A172 (cell line): ENCODE measurements at regions not wholly inside any gene's neighbourhood (a gene's known extent, or its start where the extent isn't known, plus 50 kb on each side); places are given as distances from the start of the nearest gene placed in this dataset.

ENCODE experiments used
- DNase-seq: peaks from one replicate; pipeline ENCODE4 v3.0.0-alpha.2; 2015; ENCODE audit warnings: low spot score

- no peak for DNase-seq
Observed at GRCh38 chr2:17070711-17071110, 405.1 kb upstream of the CYRIA start.

GRCh38 chr2:17069564-17069963 is 403.9 kb upstream of the CYRIA start:
- no peak for DNase-seq

- no peak for DNase-seq
Observed at GRCh38 chr2:17068021-17068420, 402.4 kb upstream of the CYRIA start.

- no peak for DNase-seq
Observed at GRCh38 chr2:17065536-17065935, 399.9 kb upstream of the CYRIA start.

- no peak for DNase-seq
Observed at GRCh38 chr2:17061028-17061427, 395.4 kb upstream of the CYRIA start.

GRCh38 chr2:17059458-17059857 is 393.8 kb upstream of the CYRIA start:
- peak; percentile 38 for DNase-seq

GRCh38 chr2:17058772-17059402 is 393.3 kb upstream of the CYRIA start:
- DNase-seq = peak; percentile 7

GRCh38 chr2:17057109-17058017 is 391.7 kb upstream of the CYRIA start:
- DNase-seq = no peak

GRCh38 chr2:17056236-17056635 is 390.6 kb upstream of the CYRIA start:
- no peak for DNase-seq

- no peak for DNase-seq
Observed at GRCh38 chr2:17052001-17052400, 386.4 kb upstream of the CYRIA start.

GRCh38 chr2:17051538-17051937 is 385.9 kb upstream of the CYRIA start:
- peak; percentile 31 for DNase-seq

- peak; percentile 51 for DNase-seq
Observed at GRCh38 chr2:17043173-17043572, 377.5 kb upstream of the CYRIA start.

- DNase-seq = no peak
Observed at GRCh38 chr2:17036361-17036760, 370.7 kb upstream of the CYRIA start.

GRCh38 chr2:17035010-17035409 is 369.4 kb upstream of the CYRIA start:
- DNase-seq = no peak

GRCh38 chr2:17030047-17030446 is 364.4 kb upstream of the CYRIA start:
- DNase-seq = no peak

GRCh38 chr2:17012297-17012696 is 346.7 kb upstream of the CYRIA start:
- DNase-seq = no peak

GRCh38 chr2:17010104-17010503 is 344.5 kb upstream of the CYRIA start:
- DNase-seq = no peak

- DNase-seq = no peak
Observed at GRCh38 chr2:17000184-17000482, 334.5 kb upstream of the CYRIA start.

- DNase-seq = no peak
Observed at GRCh38 chr2:16999347-17000183, 333.9 kb upstream of the CYRIA start.

- DNase-seq = peak; percentile 35
Observed at GRCh38 chr2:16978301-16978700, 312.7 kb upstream of the CYRIA start.

GRCh38 chr2:16974688-16975087 is 309.1 kb upstream of the CYRIA start:
- DNase-seq = no peak

GRCh38 chr2:16973586-16974286 is 308.1 kb upstream of the CYRIA start:
- DNase-seq = peak; percentile 57
